HG03342 (cell line): ENCODE measurements at regions not wholly inside any gene's neighbourhood (a gene's known extent, or its start where the extent isn't known, plus 50 kb on each side); places are given as distances from the start of the nearest gene placed in this dataset.
"Not testable (repeated sequence)": the region's sequence is repeated elsewhere in the genome, so short reads cannot be mapped to it uniquely, and the experiment has no call there.

Experiments used
- ATAC-seq: cut with Tn5 transposase; IDR thresholded peaks from one replicate; pipeline ENCODE4 v1.9.1; 2021; ENCODE audit warnings: mild to moderate bottlenecking, moderate library complexity; ENCODE audit not compliant: unreplicated experiment

- ATAC-seq = no peak
Measured at GRCh38 chr9:83191154-83191553, 128.2 kb upstream of the RASEF start.

- not testable (repeated sequence) for ATAC-seq
Measured at GRCh38 chr9:83189026-83189425, 126.1 kb upstream of the RASEF start.

DNA sequence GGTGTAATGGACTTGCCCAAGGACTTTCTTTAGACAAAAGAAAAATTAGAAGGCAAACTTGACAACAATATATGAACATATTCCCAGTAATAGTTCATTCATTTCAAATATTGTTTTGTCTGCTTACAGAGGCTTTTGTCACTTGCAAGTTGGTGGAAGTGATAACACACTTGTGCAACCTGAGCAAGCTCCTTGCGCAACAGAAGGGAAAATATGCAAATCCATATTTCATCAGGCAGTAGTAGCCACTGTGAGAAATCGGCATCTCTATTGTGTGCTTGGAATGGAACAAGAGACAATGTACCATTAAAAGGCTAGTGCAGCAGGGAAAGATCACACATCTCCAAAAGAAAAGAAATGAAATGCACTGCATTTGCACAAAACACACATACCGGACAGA, 125.3 kb upstream of the RASEF start:
- no peak for ATAC-seq

- no peak for ATAC-seq
Measured at GRCh38 chr9:83186155-83186737, 123.3 kb upstream of the RASEF start.

GRCh38 chr9:83185488-83186154, 122.7 kb upstream of the RASEF start:
- ATAC-seq = no peak

- ATAC-seq = no peak
Measured at GRCh38 chr9:83183621-83184020, 120.7 kb upstream of the RASEF start.

- no peak for ATAC-seq
Measured at GRCh38 chr9:83182071-83182470, 119.1 kb upstream of the RASEF start.

GRCh38 chr9:83178717-83179116, 115.8 kb upstream of the RASEF start:
- ATAC-seq = no peak

- no peak for ATAC-seq
Measured at GRCh38 chr9:83177747-83178146, 114.8 kb upstream of the RASEF start.

DNA sequence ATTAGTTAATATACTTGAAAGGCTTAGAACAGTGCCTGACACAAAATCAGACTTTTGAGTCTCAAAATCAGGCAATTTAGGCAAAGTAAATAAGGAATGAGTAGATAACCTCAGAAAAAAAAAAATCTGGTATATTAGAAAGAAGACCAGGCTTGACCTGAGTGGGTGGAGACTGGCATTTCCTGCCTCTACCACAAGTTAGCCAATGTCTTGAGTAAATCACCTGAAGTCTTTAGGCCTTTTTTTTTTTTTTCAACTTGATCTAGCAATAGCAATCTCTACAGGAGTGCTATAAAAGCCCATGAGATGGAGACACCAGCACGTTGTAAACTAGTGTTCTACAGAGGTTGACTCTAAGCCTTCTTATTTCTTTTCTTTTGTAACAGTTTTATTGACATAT, 104.2 kb upstream of the RASEF start:
- ATAC-seq = no peak

GRCh38 chr9:83166372-83166771, 103.4 kb upstream of the RASEF start:
- ATAC-seq = no peak

DNA sequence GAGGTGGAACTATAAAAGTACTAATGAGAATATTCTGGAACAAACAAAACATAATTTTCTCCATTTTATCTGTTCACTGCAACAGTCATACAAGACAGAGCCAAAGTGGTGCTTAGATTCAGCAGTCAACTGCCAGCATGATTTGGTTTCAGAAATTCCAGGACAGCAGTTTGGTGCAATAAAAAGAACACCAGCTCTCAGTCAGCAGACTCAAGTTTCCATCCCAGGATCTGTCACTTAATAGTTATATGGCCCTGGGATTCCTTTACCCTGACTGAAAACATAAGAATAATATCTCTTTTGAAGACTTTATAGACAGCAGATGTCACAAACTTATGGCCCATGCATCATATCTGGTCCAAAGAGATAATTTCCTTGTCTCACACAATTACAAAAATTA, 92.8 kb upstream of the RASEF start:
- ATAC-seq = no peak

GRCh38 chr9:83154821-83155220, 91.9 kb upstream of the RASEF start:
- peak; percentile 36 for ATAC-seq

DNA sequence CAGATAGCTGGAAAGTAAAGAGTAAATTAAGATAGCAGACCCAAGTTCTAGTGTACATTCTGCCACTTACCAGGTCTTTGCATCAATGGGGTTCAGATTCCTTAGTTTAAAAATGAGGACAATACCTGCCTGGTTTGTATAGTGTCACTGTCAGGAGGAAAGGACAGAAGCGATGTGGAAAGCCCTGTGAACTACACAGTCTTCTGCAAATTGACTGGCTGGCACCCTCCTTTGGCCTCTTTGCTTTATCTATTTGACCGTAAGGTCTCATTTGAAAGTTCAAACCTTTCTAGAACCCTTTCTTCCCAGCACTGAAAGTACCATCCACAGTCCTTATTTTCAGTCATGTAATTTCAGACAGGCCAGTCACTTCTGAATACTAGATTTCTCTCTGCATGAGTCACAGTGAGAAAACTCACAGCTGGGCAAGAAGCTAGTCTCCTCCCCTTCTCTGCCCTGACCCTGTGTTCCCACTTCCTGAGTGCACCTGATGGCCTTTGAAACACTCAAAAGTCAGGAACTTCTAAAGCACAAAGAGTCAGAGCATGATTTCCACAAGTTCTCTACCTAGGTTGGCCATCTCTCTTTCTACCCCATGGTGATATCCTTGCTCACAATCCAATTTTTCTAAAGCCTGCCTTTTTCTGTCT, 91.3 kb upstream of the RASEF start:
- peak; percentile 96 for ATAC-seq

DNA sequence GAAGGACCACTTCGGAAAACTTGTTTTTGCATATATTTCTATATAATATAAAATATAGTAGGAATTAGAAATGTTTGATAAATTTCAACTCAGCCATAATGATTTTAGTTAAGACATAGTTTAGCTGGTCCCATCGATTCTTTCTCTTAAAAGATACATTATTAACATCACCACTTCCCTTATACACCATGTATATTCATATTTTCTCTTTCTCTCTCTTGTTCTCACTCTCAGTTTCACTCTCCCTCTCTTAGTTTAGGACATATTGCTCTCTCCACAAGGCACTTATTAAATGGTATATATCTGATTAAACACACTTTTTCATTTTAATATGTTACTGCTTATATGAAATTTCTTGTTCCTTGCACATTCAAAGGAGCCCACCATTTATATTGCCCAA, 90.1 kb upstream of the RASEF start:
- ATAC-seq = peak; percentile 38

DNA sequence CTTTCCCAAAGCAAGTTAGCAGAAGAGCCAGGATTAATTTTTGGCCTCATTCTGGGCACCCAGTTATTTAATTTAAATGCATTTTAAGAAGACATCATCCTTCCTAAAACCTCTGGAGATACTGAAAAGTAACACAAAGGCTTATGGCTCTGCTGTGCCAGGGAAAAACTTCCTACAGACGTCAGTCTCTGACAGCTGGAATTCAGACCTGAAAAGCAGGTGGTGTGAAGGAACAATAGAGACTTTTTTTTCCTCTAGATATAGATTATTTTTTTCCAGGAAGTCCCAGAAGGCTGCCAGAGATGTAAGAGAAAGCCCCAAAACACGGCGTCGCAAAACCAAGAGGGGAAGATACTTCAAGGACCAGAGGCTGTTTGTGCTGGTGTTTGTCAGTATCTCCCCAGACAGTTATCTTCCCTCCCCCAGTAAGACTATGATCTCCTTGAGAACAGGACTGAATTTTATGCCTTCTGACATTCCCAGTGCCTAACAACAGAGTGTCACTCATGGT, 88.7 kb upstream of the RASEF start:
- no peak for ATAC-seq

- ATAC-seq = no peak
Measured at GRCh38 chr9:83147315-83148149, 84.6 kb upstream of the RASEF start.

DNA sequence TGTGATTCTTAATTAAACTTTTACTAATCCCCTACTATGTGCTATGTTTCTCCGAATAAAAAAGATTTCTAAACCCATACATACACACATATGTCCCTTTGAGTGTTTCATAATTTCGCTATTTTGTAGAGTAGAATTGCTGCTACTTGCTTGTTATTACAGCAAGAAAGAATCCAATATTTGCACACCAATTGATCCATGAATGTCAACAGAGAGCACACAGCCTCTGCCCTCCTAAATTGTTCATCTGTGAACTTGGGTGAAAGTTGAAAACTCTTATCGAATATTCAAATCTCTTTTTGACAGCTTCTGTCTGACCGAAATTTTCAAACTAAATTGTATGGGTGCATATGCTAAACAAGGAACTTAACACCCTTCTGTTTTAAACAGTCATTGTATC, 83.4 kb upstream of the RASEF start:
- ATAC-seq = no peak

- no peak for ATAC-seq
Measured at GRCh38 chr9:83144492-83144891, 81.5 kb upstream of the RASEF start.

- no peak for ATAC-seq
Measured at GRCh38 chr9:83142389-83142788, 79.4 kb upstream of the RASEF start.

DNA sequence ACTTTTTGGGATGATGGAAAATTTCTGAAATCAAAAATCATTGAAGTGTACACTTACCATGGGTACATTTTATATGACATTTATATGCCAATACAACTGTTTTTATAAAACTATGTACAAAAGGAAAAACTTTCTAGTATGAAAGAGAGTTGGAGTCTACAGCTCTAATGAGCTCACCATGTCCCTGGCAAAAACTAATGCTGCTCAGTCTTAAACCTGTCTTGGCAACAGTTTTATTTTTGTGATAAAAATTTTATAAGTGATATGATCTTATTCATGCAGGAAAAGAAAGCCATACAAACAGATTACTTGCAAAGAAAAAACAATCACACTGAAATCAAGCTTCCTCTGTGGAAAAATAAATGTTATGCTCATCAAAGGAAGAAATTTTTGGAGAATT, 78.9 kb upstream of the RASEF start:
- no peak for ATAC-seq
